Natural killer cell (primary cell): ENCODE measurements at regions not wholly inside any gene's neighbourhood (a gene's known extent, or its start where the extent isn't known, plus 50 kb on each side); places are given as distances from the start of the nearest gene placed in this dataset.

ENCODE experiments used
- ATAC-seq, 3 donors: fragments of 150-1000 bp in 2 of 3; fragments of 200-7000 bp in 1 of 3; cut with Tn5 transposase; 1 replicate in 1 of 3; 2 replicates in 2 of 3; pipeline ENCODE4 v1.10.0; 2021; ENCODE audit warnings: mild to moderate bottlenecking in 2 of 3, moderate library complexity in 2 of 3
- DNase-seq, 2 donors: peaks; one replicate each; pipeline versions ENCODE4 v3.0.0 to v3.0.0-alpha.2; 2013 to 2021; ENCODE audit warnings: mixed read lengths in 1 of 2
- H3K27ac ChIP-seq: one replicate; pipeline ENCODE4 v1.5.1; 2013; ENCODE audit warnings: mild to moderate bottlenecking, low read length
- H3K27me3 ChIP-seq: one replicate; pipeline ENCODE4 v1.6.1; 2013; ENCODE audit warnings: low read length; ENCODE audit not compliant: control insufficient read depth, insufficient read depth
- H3K36me3 ChIP-seq: one replicate; pipeline ENCODE4 v1.6.1; 2013; ENCODE audit warnings: low read length; ENCODE audit not compliant: control insufficient read depth, insufficient read depth
- H3K4me1 ChIP-seq: one replicate; pipeline ENCODE4 v1.6.1; 2013; ENCODE audit warnings: low read length; ENCODE audit not compliant: control insufficient read depth, insufficient read depth
- H3K4me3 ChIP-seq: one replicate; pipeline ENCODE4 v1.5.1; 2013; ENCODE audit warnings: low read length
- H3K9me3 ChIP-seq: one replicate; pipeline ENCODE4 v1.6.1; 2013; ENCODE audit warnings: low read length; ENCODE audit not compliant: control insufficient read depth, insufficient read depth
- H3K27ac Mint-ChIP-seq, 2 donors: one replicate each; pipeline ENCODE4 v1.8.0; 2022; ENCODE audit warnings: mild to moderate bottlenecking in 2 of 2, mixed read lengths in 2 of 2, moderate library complexity in 1 of 2
- H3K27me3 Mint-ChIP-seq, 2 donors: one replicate each; pipeline ENCODE4 v1.8.0; 2022; ENCODE audit warnings: low read depth in 2 of 2, mixed read lengths in 2 of 2
- H3K36me3 Mint-ChIP-seq: one replicate; pipeline ENCODE4 v1.8.0; 2022; ENCODE audit warnings: mixed read lengths
- H3K4me1 Mint-ChIP-seq, 2 donors: one replicate each; pipeline ENCODE4 v1.8.0; 2022; ENCODE audit warnings: mixed read lengths in 2 of 2
- H3K4me3 Mint-ChIP-seq: one replicate; pipeline ENCODE4 v1.8.0; 2022; ENCODE audit warnings: mild to moderate bottlenecking, moderate library complexity, mixed read lengths
- H3K9me3 Mint-ChIP-seq, 2 donors: one replicate each; pipeline ENCODE4 v1.8.0; 2022; ENCODE audit warnings: mixed read lengths in 2 of 2
- WGBS: methylation state at CpG from one replicate; pipeline ENCODE4 v1.1.7; 2013; ENCODE audit warnings: missing lambda C conversion rate; ENCODE audit not compliant: insufficient coverage; 5-methylcytosine and 5-hydroxymethylcytosine counted together
- intact Hi-C: fragments of 100-400 bp; cut with micrococcal nuclease; formaldehyde crosslinking; loops from one replicate; pipeline ENCODE4 v1.14.2; 2022
- TF ChIP-seq, protein P1 (sequence below): fragments of 200-600 bp; IDR thresholded peaks from one replicate; pipeline ENCODE4 v1.8.0; 2022; ENCODE audit warnings: antibody characterized with exemption

DNA sequence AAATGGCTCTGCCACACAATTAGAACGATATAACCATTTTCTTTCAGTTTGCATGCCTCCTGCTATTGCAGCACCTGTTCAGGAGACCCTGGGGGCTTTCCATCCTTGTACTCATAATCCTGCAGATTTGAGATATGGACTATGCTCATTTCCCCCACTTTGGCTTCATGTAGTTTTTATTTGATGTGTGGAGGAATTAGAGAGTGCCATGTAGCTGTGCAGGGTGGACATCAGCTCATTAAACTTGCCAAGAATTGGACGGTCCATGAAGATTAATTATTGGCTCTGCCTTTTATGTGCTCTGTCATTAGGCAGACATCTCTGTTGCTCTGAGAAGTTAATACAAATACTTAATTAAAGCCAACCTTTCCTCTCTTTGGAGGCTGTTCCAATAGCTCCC lies 66.2 kb upstream of the CD83 start:
- DNase-seq (no peak), ATAC-seq (no peak)
- H3K27ac Mint-ChIP-seq, result no peak overlapping the region
- Histone ChIP-seq H3K9me3 (no peaks in the 10 kb centered on the region), H3K27me3 (no peaks in the 10 kb centered on the region), H3K4me1 (no peaks in the 10 kb centered on the region), H3K36me3 (no peaks in the 10 kb centered on the region), H3K4me3 (no peak overlapping the region), H3K27ac (no peak overlapping the region)
- H3K27me3 Mint-ChIP-seq, result peaks cover 10 to 27% of the 10 kb centered on the region in 2 donors
- H3K36me3 Mint-ChIP-seq, result no peaks in the 10 kb centered on the region
- no peaks in the 10 kb centered on the region for H3K4me1 Mint-ChIP-seq
- H3K9me3 Mint-ChIP-seq, result no peaks in the 10 kb centered on the region
- no peak overlapping the region for H3K4me3 Mint-ChIP-seq
- TF ChIP-seq, protein P1, sequence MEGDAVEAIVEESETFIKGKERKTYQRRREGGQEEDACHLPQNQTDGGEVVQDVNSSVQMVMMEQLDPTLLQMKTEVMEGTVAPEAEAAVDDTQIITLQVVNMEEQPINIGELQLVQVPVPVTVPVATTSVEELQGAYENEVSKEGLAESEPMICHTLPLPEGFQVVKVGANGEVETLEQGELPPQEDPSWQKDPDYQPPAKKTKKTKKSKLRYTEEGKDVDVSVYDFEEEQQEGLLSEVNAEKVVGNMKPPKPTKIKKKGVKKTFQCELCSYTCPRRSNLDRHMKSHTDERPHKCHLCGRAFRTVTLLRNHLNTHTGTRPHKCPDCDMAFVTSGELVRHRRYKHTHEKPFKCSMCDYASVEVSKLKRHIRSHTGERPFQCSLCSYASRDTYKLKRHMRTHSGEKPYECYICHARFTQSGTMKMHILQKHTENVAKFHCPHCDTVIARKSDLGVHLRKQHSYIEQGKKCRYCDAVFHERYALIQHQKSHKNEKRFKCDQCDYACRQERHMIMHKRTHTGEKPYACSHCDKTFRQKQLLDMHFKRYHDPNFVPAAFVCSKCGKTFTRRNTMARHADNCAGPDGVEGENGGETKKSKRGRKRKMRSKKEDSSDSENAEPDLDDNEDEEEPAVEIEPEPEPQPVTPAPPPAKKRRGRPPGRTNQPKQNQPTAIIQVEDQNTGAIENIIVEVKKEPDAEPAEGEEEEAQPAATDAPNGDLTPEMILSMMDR, result no peak
- 86% methylated on average over 2 of the region's 2 CpGs for WGBS
- intact Hi-C loops, result no loop called here

DNA sequence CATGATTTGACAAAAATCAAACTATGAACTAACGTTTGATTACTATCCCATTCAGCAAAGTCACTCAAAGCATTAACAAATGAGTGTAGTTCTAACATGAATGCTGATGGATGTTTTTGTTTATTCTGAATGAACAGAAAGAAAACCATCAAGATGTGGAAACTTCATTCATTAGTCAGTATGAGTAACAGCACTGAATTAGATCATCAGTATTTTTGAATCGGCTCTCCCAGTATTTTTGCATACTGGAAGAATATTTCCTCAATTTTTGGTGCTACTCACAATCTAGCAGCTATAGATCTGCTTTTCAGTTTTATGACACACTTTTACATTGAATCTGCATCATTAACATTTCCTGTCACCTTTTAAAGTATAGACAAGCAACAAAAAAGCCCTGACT lies 63.8 kb upstream of the CD83 start:
- Mint-ChIP-seq H3K27ac (no peak overlapping the region), H3K36me3 (no peaks in the 10 kb centered on the region), H3K4me1 (no peaks in the 10 kb centered on the region), H3K4me3 (no peak overlapping the region), H3K27me3 (peaks cover 17 to 38% of the 10 kb centered on the region in 2 donors), H3K9me3 (no peaks in the 10 kb centered on the region)
- no peak overlapping the region for H3K27ac ChIP-seq
- H3K27me3 ChIP-seq, result no peaks in the 10 kb centered on the region
- no peaks in the 10 kb centered on the region for H3K36me3 ChIP-seq
- 89% methylated on average over 1 of the region's 2 CpGs for WGBS
- TF ChIP-seq, protein P1, result no peak
- no peak for ATAC-seq
- H3K9me3 ChIP-seq, result no peaks in the 10 kb centered on the region
- DNase-seq, result no peak
- H3K4me1 ChIP-seq, result no peaks in the 10 kb centered on the region
- intact Hi-C loops, result no loop called here
- no peak overlapping the region for H3K4me3 ChIP-seq

DNA sequence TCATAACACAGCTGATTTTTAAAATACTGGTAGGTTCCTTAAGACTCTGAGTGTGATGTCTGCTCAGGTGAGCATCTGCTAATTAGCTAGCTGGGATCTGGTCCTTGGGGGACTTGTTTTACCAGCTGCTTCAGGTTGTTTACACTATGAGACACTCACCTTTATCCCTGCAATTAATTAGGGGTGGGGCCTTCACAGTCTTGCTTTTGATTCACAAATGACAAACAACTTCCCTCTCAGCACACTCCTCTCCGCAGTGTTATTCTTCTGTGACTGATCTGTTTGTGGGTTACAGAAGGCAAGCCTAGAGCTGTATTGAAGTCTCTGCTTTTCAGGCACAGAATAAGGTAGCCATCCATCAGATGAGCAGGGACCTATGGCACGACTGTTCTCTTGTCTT lies 62.0 kb upstream of the CD83 start:
- Mint-ChIP-seq H3K27me3 (peaks cover 21 to 35% of the 10 kb centered on the region in 2 donors), H3K9me3 (no peaks in the 10 kb centered on the region), H3K4me1 (no peaks in the 10 kb centered on the region), H3K36me3 (no peaks in the 10 kb centered on the region), H3K4me3 (no peak overlapping the region), H3K27ac (no peak overlapping the region)
- no peaks in the 10 kb centered on the region for H3K4me1 ChIP-seq
- ATAC-seq, result no peak
- intact Hi-C loops, result no loop called here
- DNase-seq, result no peak
- WGBS, result no CpG with 5 or more reads among the region's 2 CpGs
- H3K9me3 ChIP-seq, result no peaks in the 10 kb centered on the region
- no peaks in the 10 kb centered on the region for H3K27me3 ChIP-seq
- H3K4me3 ChIP-seq, result no peak overlapping the region
- TF ChIP-seq, protein P1, result no peak
- no peaks in the 10 kb centered on the region for H3K36me3 ChIP-seq
- H3K27ac ChIP-seq, result no peak overlapping the region

DNA sequence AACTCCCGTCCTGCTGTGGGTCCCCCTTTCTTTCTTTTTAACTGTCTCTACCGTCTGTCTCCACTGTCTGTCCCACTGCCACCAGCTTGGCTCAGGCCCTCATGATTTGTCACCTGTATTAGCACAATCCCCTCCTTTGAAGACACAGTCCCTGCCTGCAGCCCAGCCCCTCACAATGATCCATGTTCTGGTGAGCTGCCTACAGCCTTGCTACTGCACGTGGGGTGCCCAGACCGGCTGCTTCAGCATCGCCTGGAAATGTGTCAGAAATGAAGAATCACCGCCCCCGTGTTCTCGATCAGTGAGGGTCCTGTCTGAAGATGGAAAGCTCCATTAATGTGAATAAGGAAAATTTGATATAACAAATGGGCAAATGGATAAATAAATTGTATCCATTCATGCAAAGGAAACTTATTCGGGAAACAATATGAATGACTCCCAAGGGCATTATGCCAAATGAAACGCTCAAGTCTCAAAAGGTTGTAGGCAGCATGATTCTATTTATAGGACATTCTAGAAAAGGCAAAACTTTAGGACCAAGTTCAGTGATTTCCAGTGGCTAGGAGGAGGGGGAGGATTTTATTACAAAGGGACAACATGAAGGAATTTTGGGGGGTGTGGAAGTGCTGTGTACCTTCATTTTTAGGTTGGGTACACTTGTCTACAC lies 59.4 kb upstream of the CD83 start:
- H3K4me3 ChIP-seq, result no peak overlapping the region
- no peaks in the 10 kb centered on the region for H3K27me3 ChIP-seq
- intact Hi-C loops, result no loop called here
- H3K4me1 ChIP-seq, result no peaks in the 10 kb centered on the region
- DNase-seq (no peak), ATAC-seq (no peak)
- Mint-ChIP-seq H3K27ac (no peak overlapping the region), H3K4me3 (no peak overlapping the region), H3K36me3 (no peaks in the 10 kb centered on the region), H3K9me3 (no peaks in the 10 kb centered on the region), H3K27me3 (peaks cover 32 to 49% of the 10 kb centered on the region in 2 donors), H3K4me1 (no peaks in the 10 kb centered on the region)
- H3K9me3 ChIP-seq, result no peaks in the 10 kb centered on the region
- 85% methylated on average over 10 of the region's 10 CpGs for WGBS
- H3K27ac ChIP-seq, result no peak overlapping the region
- no peaks in the 10 kb centered on the region for H3K36me3 ChIP-seq
- TF ChIP-seq, protein P1, result no peak
